Mesendoderm (in vitro differentiated cells): ENCODE measurements at regions not wholly inside any gene's neighbourhood (a gene's known extent, or its start where the extent isn't known, plus 50 kb on each side); places are given as distances from the start of the nearest gene placed in this dataset.

Experiments
- DNase-seq: peaks from one replicate; pipeline ENCODE4 v3.0.0; 2013
- H2AK5ac ChIP-seq: 2 replicates; pipeline ENCODE4 v1.6.1; 2013; ENCODE audit warnings: low read length, inconsistent platforms
- H2BK120ac ChIP-seq: 2 replicates; pipeline ENCODE4 v1.6.1; 2013; ENCODE audit warnings: low read depth, mild to moderate bottlenecking, low read length, moderate library complexity, mixed read lengths
- H2BK15ac ChIP-seq: replicated peaks from 2 replicates; pipeline ENCODE4 v1.6.1; 2013; ENCODE audit warnings: low read depth, mild to moderate bottlenecking, moderate library complexity
- H2BK5ac ChIP-seq: 2 replicates; pipeline ENCODE4 v1.6.1; 2013; ENCODE audit warnings: low read length, inconsistent platforms
- H3K18ac ChIP-seq: 2 replicates; pipeline ENCODE4 v1.6.1; 2013; ENCODE audit warnings: mild to moderate bottlenecking, low read length, mixed read lengths
- H3K23ac ChIP-seq: one replicate; pipeline ENCODE4 v1.6.1; 2013; ENCODE audit warnings: low read length
- H3K27ac ChIP-seq: 2 replicates; pipeline ENCODE4 v1.5.1; 2013; ENCODE audit warnings: low read depth, mild to moderate bottlenecking, inconsistent platforms, low read length, moderate library complexity
- H3K27me3 ChIP-seq: 2 replicates; pipeline ENCODE4 v1.6.1; 2013; ENCODE audit warnings: low read length, control low read depth, mild to moderate bottlenecking, inconsistent platforms; ENCODE audit not compliant: insufficient read depth, poor library complexity
- H3K36me3 ChIP-seq: 2 replicates; pipeline ENCODE4 v1.6.1; 2013; ENCODE audit warnings: low read length, inconsistent platforms; ENCODE audit not compliant: control insufficient read depth, insufficient read depth
- H3K4ac ChIP-seq: one replicate; pipeline ENCODE4 v1.6.1; 2013; ENCODE audit warnings: low read depth, mild to moderate bottlenecking, low read length, moderate library complexity
- H3K4me1 ChIP-seq: 2 replicates; pipeline ENCODE4 v1.6.1; 2013; ENCODE audit warnings: low read depth, low read length, inconsistent platforms; ENCODE audit not compliant: control insufficient read depth
- H3K4me2 ChIP-seq: 2 replicates; pipeline ENCODE4 v1.6.1; 2013; ENCODE audit warnings: low read length
- H3K4me3 ChIP-seq: 2 replicates; pipeline ENCODE4 v1.5.1; 2013; ENCODE audit warnings: mild to moderate bottlenecking, low read length
- H3K56ac ChIP-seq: one replicate; pipeline ENCODE4 v1.6.1; 2013; ENCODE audit warnings: low read length
- H3K79me1 ChIP-seq: 2 replicates; pipeline ENCODE4 v1.6.1; 2013; ENCODE audit warnings: low read length, inconsistent platforms
- H3K79me2 ChIP-seq: 2 replicates; pipeline ENCODE4 v1.6.1; 2013; ENCODE audit warnings: mild to moderate bottlenecking, low read length; ENCODE audit not compliant: control insufficient read depth, insufficient read depth
- H3K9ac ChIP-seq: 2 replicates; pipeline ENCODE4 v1.6.1; 2013; ENCODE audit warnings: low read length, inconsistent platforms
- H4K5ac ChIP-seq: one replicate; pipeline ENCODE4 v1.6.1; 2013; ENCODE audit warnings: low read length
- H4K8ac ChIP-seq: one replicate; pipeline ENCODE4 v1.6.1; 2013; ENCODE audit warnings: low read depth, mild to moderate bottlenecking, control low read depth, low read length, moderate library complexity
- WGBS: extraction: QIAGEN DNeasy Blood & Tissue Kit; methylation state at CpG from one replicate; pipeline ENCODE4 v1.1.7; 2013; ENCODE audit warnings: low lambda C conversion rate, missing lambda C conversion rate; ENCODE audit not compliant: insufficient coverage; ENCODE audit errors: extremely low coverage; 5-methylcytosine and 5-hydroxymethylcytosine counted together

- Histone ChIP-seq H3K4me3 (no peak overlapping the region), H3K4ac (no peak overlapping the region), H2BK120ac (no peak overlapping the region), H3K36me3 (no peaks in the 10 kb centered on the region), H3K4me1 (no peaks in the 10 kb centered on the region), H3K79me1 (no peaks in the 10 kb centered on the region), H2BK5ac (no peak overlapping the region), H3K4me2 (no peak overlapping the region), H4K5ac (no peak overlapping the region), H3K18ac (no peak overlapping the region), H2BK15ac (no peak overlapping the region), H3K27me3 (no peaks in the 10 kb centered on the region), H3K9ac (no peak overlapping the region), H3K79me2 (no peaks in the 10 kb centered on the region), H3K27ac (no peak overlapping the region), H4K8ac (no peak overlapping the region), H3K56ac (no peak overlapping the region), H3K23ac (no peak overlapping the region), H2AK5ac (no peak overlapping the region)
- WGBS = no CpG with 5 or more reads among the region's 6 CpGs
- DNase-seq = peak; percentile 87
Observed at GRCh38 chr18:38007676-38008330, 442.2 kb upstream of the CELF4 start.

- Histone ChIP-seq H3K4me1 (no peaks in the 10 kb centered on the region), H3K23ac (no peak overlapping the region), H3K36me3 (no peaks in the 10 kb centered on the region), H2BK15ac (no peak overlapping the region), H2BK5ac (no peak overlapping the region), H3K18ac (no peak overlapping the region), H2AK5ac (no peak overlapping the region), H3K79me2 (no peaks in the 10 kb centered on the region), H2BK120ac (no peak overlapping the region), H3K4me2 (no peak overlapping the region), H3K27ac (no peak overlapping the region), H4K5ac (no peak overlapping the region), H3K4ac (no peak overlapping the region), H3K79me1 (no peaks in the 10 kb centered on the region), H3K56ac (no peak overlapping the region), H3K27me3 (no peaks in the 10 kb centered on the region), H3K9ac (no peak overlapping the region), H4K8ac (no peak overlapping the region), H3K4me3 (no peak overlapping the region)
- DNase-seq = no peak
Observed at GRCh38 chr18:38007026-38007425, 441.4 kb upstream of the CELF4 start.

GRCh38 chr18:38006541-38006940, 440.9 kb upstream of the CELF4 start:
- Histone ChIP-seq H3K79me1 (no peaks in the 10 kb centered on the region), H3K4ac (no peak overlapping the region), H2BK5ac (no peak overlapping the region), H3K79me2 (no peaks in the 10 kb centered on the region), H4K8ac (no peak overlapping the region), H3K56ac (no peak overlapping the region), H3K9ac (no peak overlapping the region), H3K4me2 (no peak overlapping the region), H2AK5ac (no peak overlapping the region), H2BK15ac (peak overlapping the region; percentile 85), H2BK120ac (no peak overlapping the region), H3K36me3 (no peaks in the 10 kb centered on the region), H4K5ac (no peak overlapping the region), H3K18ac (no peak overlapping the region), H3K27ac (no peak overlapping the region), H3K4me1 (no peaks in the 10 kb centered on the region), H3K23ac (no peak overlapping the region), H3K4me3 (no peak overlapping the region), H3K27me3 (no peaks in the 10 kb centered on the region)
- WGBS = no CpG with 5 or more reads among the region's 2 CpGs
- DNase-seq = no peak

DNA sequence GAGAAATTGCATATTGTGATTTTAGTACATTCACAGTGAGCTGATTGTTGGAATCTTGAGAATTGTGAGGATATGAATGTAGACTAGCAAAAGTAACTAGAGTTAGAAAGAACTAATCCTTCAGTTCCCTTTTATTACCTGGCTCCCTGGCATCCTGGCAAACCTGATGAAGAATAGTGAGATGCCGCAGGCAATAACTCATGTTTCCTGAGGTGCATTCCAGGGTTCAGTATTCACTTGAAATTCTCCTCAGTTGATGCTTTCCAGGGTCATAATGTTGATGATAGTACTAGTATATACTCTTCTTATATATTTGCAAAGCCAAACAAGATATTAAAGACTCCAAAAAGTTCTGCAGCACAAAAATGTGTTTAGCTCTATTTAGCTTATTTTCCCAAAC, 432.1 kb upstream of the CELF4 start:
- Histone ChIP-seq H2BK5ac (no peak overlapping the region), H3K4me1 (no peaks in the 10 kb centered on the region), H3K18ac (no peak overlapping the region), H3K4ac (no peak overlapping the region), H2BK120ac (no peak overlapping the region), H3K36me3 (no peaks in the 10 kb centered on the region), H3K9ac (no peak overlapping the region), H3K56ac (no peak overlapping the region), H3K27ac (no peak overlapping the region), H4K8ac (no peak overlapping the region), H3K4me2 (no peak overlapping the region), H3K79me2 (no peaks in the 10 kb centered on the region), H3K79me1 (no peaks in the 10 kb centered on the region), H2BK15ac (no peak overlapping the region), H3K4me3 (no peak overlapping the region), H4K5ac (no peak overlapping the region), H3K27me3 (no peaks in the 10 kb centered on the region), H2AK5ac (no peak overlapping the region), H3K23ac (no peak overlapping the region)
- no CpG with 5 or more reads among the region's 1 CpG for WGBS
- DNase-seq = no peak

DNA sequence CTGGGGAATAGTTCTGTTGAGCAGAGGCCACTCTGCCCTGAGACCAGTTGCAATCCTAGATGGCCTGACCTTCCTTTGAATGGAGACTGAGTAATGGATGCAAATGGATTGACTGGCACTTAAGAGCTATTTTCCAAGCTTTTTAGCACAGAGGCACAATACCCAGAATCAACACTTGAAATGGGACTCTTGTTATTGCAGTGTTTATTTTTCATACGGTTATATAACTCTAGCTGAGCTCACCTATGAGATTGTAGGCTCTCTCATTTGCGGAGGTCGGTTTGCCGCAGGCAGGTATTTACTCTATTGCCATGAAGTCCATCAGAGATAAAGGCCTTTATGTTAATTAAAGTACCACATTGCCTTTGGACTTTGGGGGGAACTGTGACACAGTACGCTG, 422.3 kb upstream of the CELF4 start:
- Histone ChIP-seq H3K18ac (no peak overlapping the region), H4K5ac (no peak overlapping the region), H3K36me3 (no peaks in the 10 kb centered on the region), H3K9ac (no peak overlapping the region), H3K4me1 (peaks cover 3% of the 10 kb centered on the region), H3K27ac (no peak overlapping the region), H3K4me3 (no peak overlapping the region), H3K79me1 (no peaks in the 10 kb centered on the region), H3K56ac (no peak overlapping the region), H3K27me3 (no peaks in the 10 kb centered on the region), H3K4ac (no peak overlapping the region), H3K79me2 (no peaks in the 10 kb centered on the region), H3K23ac (no peak overlapping the region), H4K8ac (no peak overlapping the region), H2BK120ac (no peak overlapping the region), H2AK5ac (no peak overlapping the region), H2BK15ac (no peak overlapping the region), H2BK5ac (no peak overlapping the region), H3K4me2 (no peak overlapping the region)
- DNase-seq = no peak
- no CpG with 5 or more reads among the region's 5 CpGs for WGBS

- no CpG with 5 or more reads among the region's 4 CpGs for WGBS
Observed at GRCh38 chr18:37986665-37987064, 421.1 kb upstream of the CELF4 start.

More at GRCh38 chr18:37986665-37987064, 421.1 kb upstream of the CELF4 start:
- Histone ChIP-seq H3K4me2 (no peak overlapping the region), H3K4ac (no peak overlapping the region), H3K79me1 (no peaks in the 10 kb centered on the region), H3K27me3 (no peaks in the 10 kb centered on the region), H3K4me3 (no peak overlapping the region), H4K5ac (no peak overlapping the region), H2BK5ac (no peak overlapping the region), H2BK15ac (no peak overlapping the region), H3K18ac (no peak overlapping the region), H3K23ac (no peak overlapping the region), H4K8ac (no peak overlapping the region), H3K27ac (no peak overlapping the region), H3K9ac (no peak overlapping the region), H3K79me2 (no peaks in the 10 kb centered on the region), H3K56ac (no peak overlapping the region), H2AK5ac (no peak overlapping the region), H3K36me3 (no peaks in the 10 kb centered on the region), H3K4me1 (peaks cover 3% of the 10 kb centered on the region), H2BK120ac (no peak overlapping the region)
- DNase-seq = no peak
